Body of pancreas (tissue), 4 donors: ENCODE measurements at regions not wholly inside any gene's neighbourhood (a gene's known extent, or its start where the extent isn't known, plus 50 kb on each side); places are given as distances from the start of the nearest gene placed in this dataset.
A peak's percentile ranks its signal among the peaks of the same experiment; 100 is the strongest.

Experiments
- ATAC-seq: fragments of 150-250 bp; one replicate; pipeline ENCODE4 v1.9.1; 2016
- DNase-seq, 4 donors: peaks; one replicate each; pipeline ENCODE4 v3.0.0-alpha.2; 2019
- H3K27ac ChIP-seq, 4 donors: fragments of 200-600 bp; sonication (generic); 1 replicate in 3 of 4; 2 replicates in 1 of 4; pipeline versions ENCODE4 v1.5.1 to v1.6.1; 2016 to 2019; ENCODE audit warnings: mild to moderate bottlenecking in 1 of 4, mixed read lengths in 1 of 4, moderate library complexity in 1 of 4
- H3K27me3 ChIP-seq, 2 donors: fragments of 200-600 bp; sonication (generic); one replicate each; pipeline ENCODE4 v1.6.0; 2016; ENCODE audit warnings: mild to moderate bottlenecking in 1 of 2
- H3K36me3 ChIP-seq, 2 donors: fragments of 200-600 bp; sonication (generic); replicated peaks in 1 of 2; 2 replicates each; pipeline ENCODE4 v1.5.1; 2016; ENCODE audit warnings: low read depth in 2 of 2; ENCODE audit not compliant: insufficient read depth in 1 of 2
- H3K4me1 ChIP-seq: fragments of 200-600 bp; sonication (generic); one replicate; pipeline ENCODE4 v1.6.0; 2016
- H3K4me3 ChIP-seq, 2 donors: fragments of 200-600 bp; sonication (generic); 1 replicate in 1 of 2; 2 replicates in 1 of 2; pipeline ENCODE4 v1.5.1; 2016 to 2019
- H3K9me3 ChIP-seq, 3 donors: fragments of 200-600 bp; sonication (generic); 1 replicate in 2 of 3; 2 replicates in 1 of 3; pipeline ENCODE4 v1.5.1; 2016
- POLR2A ChIP-seq, 3 donors: fragments of 450-650 bp; IDR thresholded peaks; one replicate each; pipeline ENCODE4 v1.6.1; 2016; ENCODE audit warnings: antibody characterized with exemption in 3 of 3, mild to moderate bottlenecking in 2 of 3
- WGBS, 2 donors: methylation state at CpG; one replicate each; pipeline ENCODE4 v1.1.5; 2017; 5-methylcytosine and 5-hydroxymethylcytosine counted together
- intact Hi-C: fragments of 100-400 bp; cut with DNase I; formaldehyde crosslinking; loops from one replicate; pipeline ENCODE4 v1.15.1; 2023
- TF ChIP-seq, protein P1 (sequence below), 7 experiments: fragments of 450-650 bp in 4 of 7; fragments of 200-600 bp in 3 of 7; sonication (generic) in 3 of 7; IDR thresholded peaks; one replicate each; pipeline ENCODE4 v1.5.1; 2016 to 2019; ENCODE audit warnings: antibody characterized with exemption in 7 of 7

DNA sequence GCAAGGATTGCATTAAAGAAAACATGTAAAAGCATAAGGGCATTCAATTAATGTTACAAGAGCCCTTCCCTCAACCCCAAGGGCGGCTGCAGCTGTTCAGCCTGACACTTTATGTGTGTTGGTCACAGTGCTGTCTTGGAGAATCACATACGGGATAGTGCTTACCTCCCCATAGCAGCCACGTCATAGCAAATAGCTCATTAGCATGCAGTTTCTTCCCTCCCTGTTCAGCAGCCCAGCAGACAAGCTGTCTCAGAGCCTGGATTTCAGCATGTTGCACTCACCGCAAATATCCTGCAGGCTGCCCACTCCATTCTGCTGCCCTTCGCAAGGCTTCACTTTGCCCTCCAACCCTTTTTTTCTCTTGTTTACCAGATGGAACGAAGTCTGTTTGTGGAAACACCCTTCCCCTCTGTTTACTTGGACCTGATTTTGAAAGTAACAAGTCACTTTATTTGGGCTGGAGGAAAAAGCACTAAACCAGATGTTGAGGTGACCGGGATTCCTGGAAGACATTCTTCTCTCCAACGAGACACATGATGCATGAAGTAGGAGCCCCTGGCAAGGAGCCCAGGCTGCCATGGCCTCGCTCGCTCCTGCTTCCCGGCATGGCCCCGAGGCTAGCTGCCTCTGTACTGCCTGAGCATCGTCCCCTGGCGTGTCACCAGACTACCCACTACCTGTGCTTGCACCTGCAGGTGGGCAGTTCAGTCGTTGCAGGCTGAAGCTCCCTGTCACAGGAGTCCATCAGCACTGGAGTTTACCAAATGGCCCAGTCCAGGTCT, 151.6 kb upstream of the GMDS start:
- no peak overlapping the region for H3K27ac ChIP-seq
- no peaks in the 10 kb centered on the region for H3K9me3 ChIP-seq
- no peak overlapping the region for H3K4me3 ChIP-seq
- H3K36me3 ChIP-seq: no peaks in the 10 kb centered on the region
- intact Hi-C loops: no loop called here
- DNase-seq: peak in 2 of 4 donors; percentile 9 to 15
- no peak for ATAC-seq
- TF ChIP-seq POLR2A (IDR thresholded peaks at IDR 0.05): no peak
- TF ChIP-seq, protein P1, sequence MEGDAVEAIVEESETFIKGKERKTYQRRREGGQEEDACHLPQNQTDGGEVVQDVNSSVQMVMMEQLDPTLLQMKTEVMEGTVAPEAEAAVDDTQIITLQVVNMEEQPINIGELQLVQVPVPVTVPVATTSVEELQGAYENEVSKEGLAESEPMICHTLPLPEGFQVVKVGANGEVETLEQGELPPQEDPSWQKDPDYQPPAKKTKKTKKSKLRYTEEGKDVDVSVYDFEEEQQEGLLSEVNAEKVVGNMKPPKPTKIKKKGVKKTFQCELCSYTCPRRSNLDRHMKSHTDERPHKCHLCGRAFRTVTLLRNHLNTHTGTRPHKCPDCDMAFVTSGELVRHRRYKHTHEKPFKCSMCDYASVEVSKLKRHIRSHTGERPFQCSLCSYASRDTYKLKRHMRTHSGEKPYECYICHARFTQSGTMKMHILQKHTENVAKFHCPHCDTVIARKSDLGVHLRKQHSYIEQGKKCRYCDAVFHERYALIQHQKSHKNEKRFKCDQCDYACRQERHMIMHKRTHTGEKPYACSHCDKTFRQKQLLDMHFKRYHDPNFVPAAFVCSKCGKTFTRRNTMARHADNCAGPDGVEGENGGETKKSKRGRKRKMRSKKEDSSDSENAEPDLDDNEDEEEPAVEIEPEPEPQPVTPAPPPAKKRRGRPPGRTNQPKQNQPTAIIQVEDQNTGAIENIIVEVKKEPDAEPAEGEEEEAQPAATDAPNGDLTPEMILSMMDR (IDR thresholded peaks at IDR 0.05): no peak
- WGBS, 2 donors: 83 to 85% methylated on average over 15 of the region's 15 CpGs
- H3K27me3 ChIP-seq: no peaks in the 10 kb centered on the region
- H3K4me1 ChIP-seq: no peaks in the 10 kb centered on the region

DNA sequence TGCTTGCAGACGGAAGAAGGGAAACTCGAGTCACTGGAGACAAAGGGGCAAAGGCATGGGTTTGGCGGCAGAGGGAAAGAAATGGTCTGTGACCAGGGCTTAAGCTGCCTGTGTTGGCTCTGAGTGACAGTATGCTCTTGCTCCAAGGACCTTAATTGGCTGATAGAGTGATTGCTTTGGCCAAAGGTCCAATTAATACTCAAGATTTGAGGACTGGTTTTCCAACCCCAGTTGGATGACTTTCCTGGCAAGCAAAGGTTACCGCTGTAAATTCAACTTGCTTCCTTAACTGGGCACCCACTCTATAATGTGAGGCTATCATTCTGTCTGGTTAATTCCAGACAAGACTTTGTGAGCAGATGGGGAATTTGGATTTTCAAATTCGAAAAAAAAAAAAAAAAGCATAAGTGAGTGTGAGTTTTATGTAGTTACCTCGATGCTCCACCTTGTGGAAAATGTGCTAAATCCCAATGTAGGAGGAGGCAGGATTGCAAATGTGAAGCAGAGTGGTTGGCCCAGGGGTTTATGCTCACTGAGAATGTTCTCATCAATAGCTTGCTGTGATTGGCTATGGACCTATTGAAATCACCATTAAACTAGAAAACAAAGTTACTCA, 150.7 kb upstream of the GMDS start:
- DNase-seq: no peak
- no peaks in the 10 kb centered on the region for H3K4me1 ChIP-seq
- TF ChIP-seq, protein P1 (IDR thresholded peaks at IDR 0.05): no peak
- TF ChIP-seq POLR2A (IDR thresholded peaks at IDR 0.05): no peak
- H3K27me3 ChIP-seq: no peaks in the 10 kb centered on the region
- no peaks in the 10 kb centered on the region for H3K36me3 ChIP-seq
- ATAC-seq: no peak
- no peak overlapping the region for H3K4me3 ChIP-seq
- 79 to 84% methylated on average over 6 of the region's 6 CpGs for WGBS, 2 donors
- intact Hi-C loops: no loop called here
- H3K27ac ChIP-seq: no peak overlapping the region
- H3K9me3 ChIP-seq: no peaks in the 10 kb centered on the region

DNA sequence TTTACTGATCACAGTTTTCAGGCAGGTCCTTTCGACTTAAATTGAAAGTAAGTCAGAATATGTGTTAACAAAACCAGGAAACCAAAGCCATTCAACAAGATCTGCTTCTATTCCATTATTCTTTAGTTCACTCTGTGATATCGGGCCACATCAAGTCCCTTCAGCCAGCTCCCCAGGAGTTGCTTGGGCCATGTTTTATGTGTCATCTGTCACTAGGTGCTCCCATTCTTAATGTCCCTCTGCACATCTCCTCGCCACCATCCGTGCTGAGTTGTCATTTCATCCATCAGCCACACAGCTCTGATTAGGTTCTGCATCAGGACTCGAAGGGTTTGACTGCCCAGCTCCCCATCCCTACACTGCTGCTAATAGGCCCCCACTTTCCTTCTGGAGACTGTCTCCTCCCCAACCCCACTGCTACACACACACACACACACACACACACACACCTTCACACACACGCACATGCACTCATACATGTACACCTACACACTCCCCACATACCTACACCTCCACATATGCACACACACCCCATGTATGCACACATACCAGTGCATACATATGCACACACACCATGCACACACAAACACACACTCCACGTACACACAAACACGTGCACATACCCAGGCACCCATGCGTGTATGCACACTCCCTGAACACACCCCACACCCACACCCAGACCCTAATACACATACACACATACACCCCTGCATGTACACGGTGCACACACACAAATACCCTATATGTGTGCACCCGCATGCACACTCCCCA, 143.3 kb upstream of the GMDS start:
- H3K4me3 ChIP-seq: no peak overlapping the region
- H3K4me1 ChIP-seq: no peaks in the 10 kb centered on the region
- intact Hi-C loops: no loop called here
- H3K27me3 ChIP-seq: no peaks in the 10 kb centered on the region
- no peaks in the 10 kb centered on the region for H3K9me3 ChIP-seq
- H3K36me3 ChIP-seq: no peaks in the 10 kb centered on the region
- 84 to 89% methylated on average over 11 of the region's 11 CpGs for WGBS, 2 donors
- no peak overlapping the region for H3K27ac ChIP-seq
- no peak for TF ChIP-seq POLR2A (IDR thresholded peaks at IDR 0.05)
- TF ChIP-seq, protein P1 (IDR thresholded peaks at IDR 0.05): no peak
- ATAC-seq (no peak), DNase-seq (no peak)

DNA sequence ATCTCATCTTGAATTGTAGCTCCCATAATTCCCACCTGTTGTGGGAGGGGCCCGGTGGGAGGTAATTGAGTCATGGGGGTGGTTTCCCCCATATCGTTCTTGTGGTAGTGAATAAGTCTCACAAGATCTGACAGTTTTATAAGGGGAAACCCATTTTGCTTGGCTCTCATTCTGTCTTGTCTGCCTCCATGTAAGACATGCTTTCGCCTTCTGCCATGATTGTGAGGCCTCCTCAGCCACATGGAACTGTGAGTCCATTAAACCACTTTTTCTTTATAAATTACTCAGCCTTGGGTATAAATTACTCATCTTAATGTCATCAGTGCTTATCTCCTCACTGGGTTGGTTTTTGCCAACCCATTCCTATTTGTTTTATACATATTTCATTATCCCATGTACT, 142.0 kb upstream of the GMDS start:
- intact Hi-C loops: no loop called here
- TF ChIP-seq POLR2A (IDR thresholded peaks at IDR 0.05): no peak
- TF ChIP-seq, protein P1 (IDR thresholded peaks at IDR 0.05): no peak
- DNase-seq (no peak), ATAC-seq (no peak)
- Histone ChIP-seq H3K27me3 (no peaks in the 10 kb centered on the region), H3K27ac (no peak overlapping the region), H3K9me3 (no peaks in the 10 kb centered on the region), H3K4me3 (no peak overlapping the region), H3K4me1 (no peaks in the 10 kb centered on the region), H3K36me3 (no peaks in the 10 kb centered on the region)
- 92 to 94% methylated on average over 3 of the region's 3 CpGs for WGBS, 2 donors
